RWPE1 (cell line): ENCODE measurements at regions not wholly inside any gene's neighbourhood (a gene's known extent, or its start where the extent isn't known, plus 50 kb on each side); places are given as distances from the start of the nearest gene placed in this dataset.

Source experiments
- CTCF ChIA-PET: fragments of 350-600 bp; sonication (Branson Sonifier 250); formaldehyde crosslinking; extraction: SDS; loops from one replicate; lab custom pipeline; 2021; lab: Yijun Ruan, JAX
- POLR2A ChIA-PET: fragments of 400-600 bp; formaldehyde crosslinking; extraction: SDS; loops from one replicate; lab custom pipeline; 2020; ENCODE audit warnings: antibody characterized with exemption; ENCODE audit not compliant: low non-redundant PET; lab: Yijun Ruan, JAX
- DNase-seq: peaks from one replicate; pipeline ENCODE4 v3.0.0; 2012; ENCODE audit warnings: low spot score
- H3K27ac ChIP-seq: fragments of 450-650 bp; 2 replicates; pipeline ENCODE4 v1.5.1; 2017
- CTCF ChIP-seq: fragments of 450-650 bp; conservative IDR thresholded peaks from 2 replicates; pipeline ENCODE4 v1.5.1; 2017; ENCODE audit warnings: low read depth, mild to moderate bottlenecking

DNA sequence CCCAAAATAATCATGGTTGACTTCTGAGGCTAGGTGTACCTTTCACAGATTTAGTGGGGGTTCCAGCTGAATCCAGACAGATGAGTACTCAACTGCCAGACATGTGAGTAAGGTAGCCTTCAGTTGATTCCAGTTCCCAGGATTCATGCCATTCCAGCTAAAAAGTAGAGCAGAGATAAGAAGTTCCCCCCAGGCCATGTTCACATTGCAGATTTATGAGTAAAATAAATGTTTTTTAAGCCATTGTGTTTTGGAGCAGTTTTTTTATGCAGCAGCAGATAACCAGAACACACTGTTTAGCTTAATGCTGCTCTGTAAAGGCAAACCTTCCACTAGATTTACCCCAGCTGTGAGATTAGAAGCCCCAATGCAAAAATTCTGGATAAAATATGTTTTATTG, 245.0 kb downstream of the RFPL4B start:
- H3K27ac ChIP-seq, result no peak overlapping the region
- no peak for DNase-seq
- ChIA-PET POLR2A (no interaction called here), CTCF (interaction anchor here (0.6 kb wide), 2 partner anchors 46 to 431 kb away, joined by 3 read pairs; no protein-coding TSS in a partner anchor)
- TF ChIP-seq CTCF, result no peak

DNA sequence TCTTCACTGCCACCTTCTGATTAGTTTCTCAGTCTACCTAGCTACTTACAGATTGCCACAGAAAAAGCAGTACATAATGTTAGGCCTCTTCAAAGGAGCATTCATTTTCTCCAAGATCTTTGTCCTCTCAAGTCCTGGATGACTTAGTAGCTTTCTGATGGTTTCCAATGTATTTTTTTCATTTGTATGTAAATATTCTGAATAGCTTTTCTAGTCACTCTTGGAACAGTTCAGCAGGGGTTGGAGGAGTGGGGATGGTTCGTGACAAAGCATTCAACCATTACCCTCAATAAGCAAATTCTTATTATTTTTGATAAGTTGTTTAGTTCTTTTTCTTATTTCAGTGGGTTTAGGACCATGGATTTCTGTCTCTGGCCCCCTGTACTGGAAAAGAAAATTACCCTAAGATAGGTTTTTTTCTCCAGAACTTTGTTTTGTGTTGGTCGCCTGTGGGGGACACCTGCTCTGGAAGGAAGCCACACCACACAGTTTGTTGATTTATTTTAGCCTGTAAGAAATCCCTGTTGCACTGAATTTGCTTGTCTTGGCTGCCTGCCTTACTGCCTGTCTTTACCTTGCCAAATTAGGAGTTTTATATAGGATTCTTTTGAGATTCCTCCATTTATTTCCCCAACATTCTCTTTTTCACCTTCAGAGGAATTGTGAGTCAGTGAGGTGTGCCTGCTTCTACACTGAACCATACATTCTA, 247.9 kb downstream of the RFPL4B start:
- ChIA-PET POLR2A (no interaction called here), CTCF (interaction anchor here (0.6 kb wide), 1 partner anchor 47 kb away, joined by 3 read pairs; no protein-coding TSS in a partner anchor)
- no peak overlapping the region for H3K27ac ChIP-seq
- no peak for DNase-seq
- no peak for TF ChIP-seq CTCF

- DNase-seq, result no peak
- TF ChIP-seq CTCF, result no peak
- ChIA-PET CTCF (no interaction called here), POLR2A (no interaction called here)
- H3K27ac ChIP-seq, result no peak overlapping the region
Observed at GRCh38 chr6:112595841-112596240, 248.7 kb downstream of the RFPL4B start.

DNA sequence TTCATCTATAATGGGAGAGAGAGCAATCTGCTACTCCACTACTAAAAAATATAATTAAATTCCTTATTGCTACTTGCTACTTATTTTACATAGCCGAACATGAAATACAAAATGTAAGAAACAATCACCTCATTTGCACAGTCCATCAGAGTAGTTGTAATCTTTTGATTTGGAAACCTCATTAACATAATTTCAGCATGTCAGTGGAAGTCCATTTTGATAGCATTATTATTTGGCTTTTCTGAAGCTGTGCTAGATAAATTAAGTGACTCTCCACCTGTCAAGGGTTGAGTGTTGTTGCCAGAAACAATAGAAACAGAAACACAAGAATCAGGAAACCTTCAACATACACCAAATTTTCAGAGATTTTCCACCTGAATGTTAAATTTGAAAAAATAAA, 250.0 kb downstream of the RFPL4B start:
- CTCF ChIA-PET, result no interaction called here

GRCh38 chr6:112600168-112600567, 253.0 kb downstream of the RFPL4B start:
- CTCF ChIA-PET, result interaction anchor here (0.5 kb wide), 1 partner anchor 354 kb away, joined by 3 read pairs; no protein-coding TSS in a partner anchor
- H3K27ac ChIP-seq, result no peak overlapping the region
- no peak for TF ChIP-seq CTCF
- DNase-seq, result no peak
- POLR2A ChIA-PET, result no interaction called here

More for the DNA sequence above, 250.0 kb downstream of the RFPL4B start:
- no peak for TF ChIP-seq CTCF
- DNase-seq, result no peak
- POLR2A ChIA-PET, result no interaction called here
- no peak overlapping the region for H3K27ac ChIP-seq

DNA sequence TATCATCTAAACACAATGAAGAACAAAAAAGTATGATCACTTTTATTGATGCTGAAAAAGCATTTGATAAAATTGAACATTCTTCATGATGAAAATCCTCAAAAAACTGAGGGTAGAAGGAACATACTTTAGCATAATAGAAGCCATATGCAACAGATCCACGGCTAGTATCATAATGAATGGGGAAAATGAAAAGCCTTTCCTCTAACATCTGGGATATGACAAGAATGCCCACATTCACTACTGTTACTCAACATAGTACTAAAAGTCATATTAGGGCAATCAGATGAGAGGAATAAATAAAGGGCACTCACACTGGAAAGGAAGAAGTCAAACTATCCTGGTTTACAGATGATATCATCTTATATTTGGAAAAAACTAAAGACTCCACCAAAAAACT, 256.6 kb downstream of the RFPL4B start:
- no peak for DNase-seq
- POLR2A ChIA-PET, result no interaction called here
- CTCF ChIA-PET, result no interaction called here
- no peak overlapping the region for H3K27ac ChIP-seq
- no peak for TF ChIP-seq CTCF
